ENCODE measurements at regions not wholly inside any gene's neighbourhood (a gene's known extent, or its start where the extent isn't known, plus 50 kb on each side); places are given as distances from the start of the nearest gene placed in this dataset.

DNA sequence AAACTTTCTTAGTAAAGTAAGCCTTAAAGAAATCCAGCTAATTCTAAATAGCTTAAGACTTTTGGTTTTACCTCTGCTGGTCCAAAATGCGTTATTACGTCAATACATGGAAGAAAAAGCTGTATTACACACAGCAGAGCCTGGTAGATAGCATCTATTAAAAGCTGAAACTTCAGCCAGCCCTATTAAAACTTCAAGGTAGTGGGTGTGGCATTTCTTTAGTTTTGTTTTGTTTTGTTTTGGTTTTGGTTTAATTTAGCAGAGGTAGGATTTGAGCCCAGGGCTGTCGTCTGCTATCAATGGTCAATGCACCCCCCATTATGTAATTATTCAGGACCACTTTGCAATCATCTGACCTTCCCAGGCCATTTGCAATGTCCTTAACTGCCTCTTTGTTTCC lies 318.4 kb upstream of the MAF start:
- DNase-seq, result no peak

GRCh38 chr16:79915761-79916160 lies 315.2 kb upstream of the MAF start:
- no peak for DNase-seq

GRCh38 chr16:79914961-79915720 lies 314.6 kb upstream of the MAF start:
- no peak for DNase-seq

- DNase-seq, result no peak
These were observed 312.2 kb upstream of the MAF start for GRCh38 chr16:79912592-79913310.

DNA sequence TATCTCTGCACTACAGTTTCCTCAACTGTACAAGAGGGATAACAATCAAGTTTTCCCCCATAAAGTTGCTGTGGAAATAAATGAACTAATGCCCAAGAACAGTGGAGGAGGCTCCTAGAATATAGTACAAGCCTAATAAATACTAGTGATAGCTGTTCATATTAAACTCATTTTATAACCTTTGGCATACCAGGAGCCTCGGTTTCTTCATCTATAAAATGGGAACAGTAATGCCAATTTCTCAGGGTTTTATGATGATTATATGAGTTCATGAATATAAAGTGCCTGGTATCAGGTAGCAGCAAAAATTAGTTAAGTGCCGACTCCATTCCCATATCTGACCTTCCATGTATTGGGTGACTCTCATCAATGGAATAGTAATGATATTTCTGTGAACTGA lies 311.1 kb upstream of the MAF start:
- DNase-seq, result no peak

- DNase-seq, result no peak
These were observed 309.0 kb upstream of the MAF start for GRCh38 chr16:79909571-79909970.

GRCh38 chr16:79903471-79903870 lies 302.9 kb upstream of the MAF start:
- no peak for DNase-seq

GRCh38 chr16:79902351-79902750 lies 301.8 kb upstream of the MAF start:
- no peak for DNase-seq

DNA sequence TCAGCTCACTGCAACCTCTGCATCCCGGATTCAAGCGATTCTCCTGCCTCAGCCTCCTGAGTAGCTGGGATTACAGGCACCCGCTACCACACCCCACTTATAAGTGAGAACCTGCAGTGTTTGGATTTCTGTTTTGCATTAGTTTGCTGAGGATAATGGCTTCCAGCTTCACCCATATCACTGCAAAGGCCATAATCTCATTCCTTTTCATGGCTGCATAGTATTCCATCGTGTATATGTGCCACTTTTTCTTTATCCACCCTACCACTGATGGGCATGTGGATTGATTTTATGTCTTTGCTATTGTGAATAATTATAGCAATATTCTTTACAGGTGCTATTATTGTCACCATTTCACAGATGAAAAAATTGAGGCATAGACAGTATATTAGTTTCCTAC lies 301.0 kb upstream of the MAF start:
- DNase-seq, result no peak

GRCh38 chr16:79899716-79900115 lies 299.2 kb upstream of the MAF start:
- DNase-seq, result no peak

DNA sequence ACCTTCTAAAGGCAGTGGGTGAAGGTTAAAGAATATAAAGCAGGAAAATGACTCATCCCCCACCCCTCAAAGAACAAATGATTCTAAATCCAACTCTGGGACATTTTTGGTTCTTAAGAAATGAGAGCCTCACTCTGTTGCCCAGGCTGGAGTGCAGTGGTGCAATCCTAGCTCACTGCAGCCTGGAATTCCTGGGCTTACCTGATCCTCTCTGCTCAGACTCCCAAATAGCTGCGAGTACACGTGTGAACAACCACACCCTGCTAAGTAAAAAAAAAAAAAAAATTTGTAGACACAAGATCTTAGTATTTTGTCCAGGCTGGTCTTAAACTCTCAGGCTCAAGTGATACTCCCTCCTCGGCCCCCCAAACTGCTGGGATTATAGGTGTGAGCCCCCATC lies 298.8 kb upstream of the MAF start:
- DNase-seq, result no peak

DNA sequence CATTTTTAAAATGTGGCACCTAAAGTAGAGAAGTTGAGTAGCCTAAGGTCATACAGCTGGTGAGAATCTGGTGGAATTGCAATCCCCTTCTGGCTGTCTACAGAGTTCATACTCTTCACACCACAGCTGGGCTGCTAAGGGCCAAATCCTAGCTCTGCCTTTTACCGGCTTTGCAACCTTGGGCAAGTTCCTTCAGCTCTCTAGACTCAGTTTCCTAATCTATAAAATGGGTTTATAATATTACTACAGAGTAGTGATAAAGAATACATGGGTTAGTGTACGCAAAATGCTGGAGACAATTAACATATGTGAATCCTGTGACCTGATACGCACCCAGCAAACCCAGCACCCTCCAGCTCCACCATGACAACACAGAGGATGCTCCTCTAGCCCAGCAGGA lies 298.2 kb upstream of the MAF start:
- DNase-seq, result no peak

DNA sequence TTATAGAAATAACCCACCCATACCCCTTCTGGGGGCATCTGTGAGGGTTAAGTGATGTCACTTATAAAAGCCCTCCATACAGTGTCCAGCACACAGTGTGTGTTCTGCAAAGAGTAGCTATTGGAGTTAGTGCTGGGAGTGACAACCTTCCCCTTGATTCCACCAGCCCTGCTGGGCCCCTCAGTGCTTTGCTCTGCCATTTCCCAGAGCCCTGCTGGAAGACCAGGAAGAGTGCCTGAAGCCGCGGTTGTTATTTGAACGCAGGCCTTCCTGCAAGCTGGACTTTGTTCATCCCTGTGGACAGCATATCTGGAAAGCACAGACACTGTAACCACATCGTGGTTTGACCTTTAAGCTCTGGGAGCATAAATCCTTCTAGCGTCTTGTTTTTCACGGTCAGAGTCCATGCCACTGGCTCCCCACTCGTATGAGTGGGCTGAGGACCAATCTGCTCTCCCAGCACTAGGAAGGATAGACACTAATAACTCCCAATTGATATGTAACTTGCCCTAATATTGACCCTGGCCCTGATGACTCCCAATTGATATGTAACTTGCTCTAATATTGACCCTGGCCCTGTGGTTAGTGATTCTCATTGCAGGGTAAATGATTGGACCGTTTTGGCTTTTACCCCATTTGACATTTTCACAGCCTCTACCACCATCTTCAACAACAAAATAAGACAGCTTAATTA lies 297.1 kb upstream of the MAF start:
- DNase-seq, result no peak

DNA sequence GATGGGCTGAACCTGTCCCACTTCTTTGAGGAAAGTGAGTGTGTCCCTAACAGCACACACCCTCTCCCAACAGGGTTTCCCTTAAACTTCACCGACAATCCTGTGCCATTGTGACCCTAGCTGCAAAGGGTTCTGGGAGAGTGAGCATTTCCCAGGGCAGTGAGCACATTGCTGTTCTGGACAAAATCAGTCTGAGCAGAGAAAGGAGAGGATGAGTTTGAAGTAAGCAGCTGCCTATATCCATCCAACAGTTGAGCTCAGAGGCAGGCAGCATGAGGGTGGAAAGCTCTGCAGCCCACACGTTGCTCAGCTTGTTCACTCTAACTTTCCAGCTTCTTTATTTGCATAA lies 296.5 kb upstream of the MAF start:
- no peak for DNase-seq

GRCh38 chr16:79895917-79896203 lies 295.3 kb upstream of the MAF start:
- no peak for DNase-seq

DNA sequence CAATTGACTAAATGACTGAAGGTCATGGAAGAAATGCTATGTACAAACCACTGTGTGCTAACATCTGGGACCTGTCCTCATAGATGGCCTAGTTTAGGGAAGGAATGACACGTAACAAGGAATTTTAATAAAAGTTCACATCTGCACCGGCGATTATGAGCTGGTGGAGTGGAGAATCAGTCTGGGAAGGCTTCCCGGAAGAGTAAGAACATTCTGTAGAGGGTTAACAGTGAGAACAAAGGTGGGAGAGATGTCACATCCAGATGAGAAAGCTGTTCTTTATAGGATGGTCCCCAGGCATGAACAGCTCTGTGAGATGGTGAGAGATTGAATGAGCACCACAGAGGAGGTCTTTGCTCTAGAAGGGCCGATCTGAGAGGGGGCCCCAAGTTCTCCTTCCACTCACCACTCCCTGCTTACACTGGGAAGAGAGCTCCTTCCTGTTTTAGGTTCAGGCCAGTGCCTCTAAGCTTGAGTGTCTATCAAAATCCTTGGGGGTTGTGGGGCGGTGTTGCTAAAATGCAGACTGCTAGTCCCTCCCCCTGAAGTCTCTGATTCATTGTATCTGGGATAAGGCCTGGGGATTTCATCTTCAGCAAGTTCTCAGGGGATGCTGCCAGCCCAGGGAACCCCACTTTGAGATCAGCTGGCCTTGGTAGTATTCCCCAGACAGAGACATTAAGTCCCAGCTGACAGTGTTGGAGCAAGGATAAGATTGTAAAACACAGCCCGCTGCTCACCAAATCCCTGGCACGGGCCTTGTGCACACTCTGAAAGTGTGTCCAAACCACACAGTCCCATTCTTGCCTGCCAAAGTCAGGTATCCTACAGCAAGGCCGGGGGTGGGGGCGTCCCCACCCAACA lies 294.7 kb upstream of the MAF start:
- DNase-seq, result no peak

DNA sequence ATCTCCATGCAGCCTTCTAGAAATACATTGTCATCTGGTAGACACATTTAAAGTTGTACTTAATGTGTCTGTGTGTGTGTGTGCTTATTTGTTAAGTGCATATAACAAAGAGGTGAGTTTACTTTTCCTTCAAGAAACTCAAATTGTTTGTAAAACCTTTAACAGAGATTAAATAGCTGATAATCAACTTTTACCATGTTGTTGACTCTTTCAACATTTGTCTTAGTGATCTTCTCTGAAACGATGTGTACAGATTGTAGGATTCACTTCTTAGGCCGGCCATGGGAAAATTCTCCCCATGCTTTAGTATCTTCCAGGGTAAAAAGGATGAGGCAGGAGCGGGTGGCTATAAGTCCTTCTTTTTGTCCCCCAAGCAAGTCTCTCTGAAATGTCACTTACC lies 292.9 kb upstream of the MAF start:
- DNase-seq, result no peak

DNA sequence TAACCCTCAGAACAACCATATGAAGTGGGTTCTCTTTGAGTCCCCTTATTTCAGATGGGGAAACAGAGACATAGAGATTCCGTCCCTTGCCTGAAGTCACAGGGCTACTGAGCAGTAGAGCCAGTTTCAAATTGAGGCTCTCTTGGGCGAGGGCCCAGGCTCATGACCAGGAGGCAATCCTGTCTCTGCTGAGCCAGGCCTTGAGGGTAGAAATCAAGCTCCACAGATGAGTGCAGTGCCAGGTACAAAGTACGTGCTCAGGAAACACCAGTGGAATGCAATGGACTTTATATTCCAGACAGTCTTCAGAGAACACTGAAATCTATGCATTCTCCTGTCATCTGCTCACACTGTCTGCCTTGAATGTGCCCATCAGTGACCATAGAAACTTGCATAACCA lies 291.7 kb upstream of the MAF start:
- DNase-seq, result no peak

- DNase-seq, result no peak
These were observed 290.9 kb upstream of the MAF start for GRCh38 chr16:79891458-79891857.

GRCh38 chr16:79887541-79888540 lies 287.3 kb upstream of the MAF start:
- no peak for DNase-seq

DNA sequence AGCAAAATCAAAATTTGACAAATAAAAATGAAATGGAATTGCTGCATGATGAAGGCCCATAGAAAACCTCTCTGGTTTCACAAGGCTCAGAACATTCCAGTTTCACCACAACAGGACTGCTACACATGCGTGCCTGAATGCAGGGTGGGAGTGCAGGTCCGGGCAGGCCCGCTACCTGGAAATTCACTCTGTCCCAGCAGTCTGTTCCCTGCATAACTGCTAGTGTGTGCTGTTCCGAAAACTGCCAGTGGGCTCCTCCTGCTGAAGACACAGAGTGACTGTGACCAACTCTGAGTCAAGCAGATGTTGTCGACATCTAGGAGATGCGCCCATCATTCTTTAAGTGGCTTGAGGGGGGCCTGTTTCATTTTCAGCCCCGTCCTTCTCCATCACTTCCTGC lies 284.8 kb upstream of the MAF start:
- DNase-seq, result no peak

- no peak for DNase-seq
These were observed 283.0 kb upstream of the MAF start for GRCh38 chr16:79883494-79883893.

Data from MV-4-11 (cell line).